ENCODE measurements at regions not wholly inside any gene's neighbourhood (a gene's known extent, or its start where the extent isn't known, plus 50 kb on each side); places are given as distances from the start of the nearest gene placed in this dataset.
"Not testable (repeated sequence)": the region's sequence is repeated elsewhere in the genome, so short reads cannot be mapped to it uniquely, and the experiment has no call there.

GRCh38 chr4:167842487-167842886 lies 249.8 kb upstream of the ANXA10 start:
- no peak for DNase-seq

- no peak for DNase-seq
These were observed 237.5 kb upstream of the ANXA10 start for GRCh38 chr4:167854881-167855280.

GRCh38 chr4:167858127-167858526 lies 234.2 kb upstream of the ANXA10 start:
- not testable (repeated sequence) for DNase-seq

GRCh38 chr4:167867191-167867590 lies 225.1 kb upstream of the ANXA10 start:
- DNase-seq, result no peak

GRCh38 chr4:167868163-167868562 lies 224.2 kb upstream of the ANXA10 start:
- DNase-seq, result no peak

- no peak for DNase-seq
These were observed 218.8 kb upstream of the ANXA10 start for GRCh38 chr4:167873496-167873895.

- not testable (repeated sequence) for DNase-seq
These were observed 216.2 kb upstream of the ANXA10 start for GRCh38 chr4:167876091-167876490.

- not testable (repeated sequence) for DNase-seq
These were observed 214.5 kb upstream of the ANXA10 start for GRCh38 chr4:167877826-167878225.

- no peak for DNase-seq
These were observed 209.1 kb upstream of the ANXA10 start for GRCh38 chr4:167883266-167883665.

- DNase-seq, result no peak
These were observed 207.3 kb upstream of the ANXA10 start for GRCh38 chr4:167885071-167885470.

- no peak for DNase-seq
These were observed 206.5 kb upstream of the ANXA10 start for GRCh38 chr4:167885872-167886271.

- no peak for DNase-seq
These were observed 204.6 kb upstream of the ANXA10 start for GRCh38 chr4:167887726-167888125.

GRCh38 chr4:167890226-167890625 lies 202.1 kb upstream of the ANXA10 start:
- DNase-seq, result no peak

- DNase-seq, result no peak
These were observed 198.8 kb upstream of the ANXA10 start for GRCh38 chr4:167893531-167893930.

GRCh38 chr4:167896260-167896659 lies 196.1 kb upstream of the ANXA10 start:
- DNase-seq, result not testable (repeated sequence)

- no peak for DNase-seq
These were observed 195.2 kb upstream of the ANXA10 start for GRCh38 chr4:167897116-167897515.

GRCh38 chr4:167903291-167903721 lies 189.0 kb upstream of the ANXA10 start:
- no peak for DNase-seq

GRCh38 chr4:167906851-167907250 lies 185.5 kb upstream of the ANXA10 start:
- DNase-seq, result no peak

GRCh38 chr4:167908816-167909215 lies 183.5 kb upstream of the ANXA10 start:
- no peak for DNase-seq

- not testable (repeated sequence) for DNase-seq
These were observed 179.8 kb upstream of the ANXA10 start for GRCh38 chr4:167912535-167912934.

- DNase-seq, result no peak
These were observed 174.3 kb upstream of the ANXA10 start for GRCh38 chr4:167918077-167918476.

GRCh38 chr4:167930166-167930565 lies 162.2 kb upstream of the ANXA10 start:
- DNase-seq, result no peak

GRCh38 chr4:167934216-167934615 lies 158.1 kb upstream of the ANXA10 start:
- no peak for DNase-seq

GRCh38 chr4:167939863-167940616 lies 152.3 kb upstream of the ANXA10 start:
- no peak for DNase-seq
